Natural killer cell treated with Interleukin-12 subunit alpha and Interleukin-12 subunit beta and Interleukin-15 and Interleukin-18, amount 100 ng/mL, for 72 hours (primary cell): ENCODE measurements at regions not wholly inside any gene's neighbourhood (a gene's known extent, or its start where the extent isn't known, plus 50 kb on each side); places are given as distances from the start of the nearest gene placed in this dataset.

Source experiments
- ATAC-seq, 2 donors: fragments of 150-1000 bp; cut with Tn5 transposase in 1 of 2; sonication (Bioruptor Pico), chemical (Tn5 transposase) in 1 of 2; 2 replicates each; pipeline ENCODE4 v1.10.0; 2021
- DNase-seq: peaks from one replicate; pipeline ENCODE4 v3.0.0; 2022; ENCODE audit warnings: low spot score
- H3K27ac Mint-ChIP-seq, 2 donors: 1 replicate in 1 of 2; 2 replicates in 1 of 2; pipeline ENCODE4 v1.8.0; 2022; ENCODE audit warnings: mixed read lengths in 2 of 2, mild to moderate bottlenecking in 1 of 2, moderate library complexity in 1 of 2
- H3K27me3 Mint-ChIP-seq, 2 donors: 1 replicate in 1 of 2; 2 replicates in 1 of 2; pipeline ENCODE4 v1.8.0; 2022; ENCODE audit warnings: mixed read lengths in 2 of 2
- H3K36me3 Mint-ChIP-seq: one replicate; pipeline ENCODE4 v1.8.0; 2022; ENCODE audit warnings: mixed read lengths
- H3K4me1 Mint-ChIP-seq, 2 donors: 1 replicate in 1 of 2; 2 replicates in 1 of 2; pipeline ENCODE4 v1.8.0; 2022; ENCODE audit warnings: low read depth in 2 of 2, mixed read lengths in 2 of 2, mild to moderate bottlenecking in 1 of 2
- H3K4me3 Mint-ChIP-seq: one replicate; pipeline ENCODE4 v1.8.0; 2022; ENCODE audit warnings: mixed read lengths
- H3K9me3 Mint-ChIP-seq: 2 replicates; pipeline ENCODE4 v1.8.0; 2022; ENCODE audit warnings: mixed read lengths

GRCh38 chr20:57940376-57940775 is 230.6 kb upstream of the PMEPA1 start:
- ATAC-seq: no peak
- Mint-ChIP-seq H3K36me3 (no peaks in the 10 kb centered on the region), H3K4me1 (no peaks in the 10 kb centered on the region), H3K4me3 (no peak overlapping the region), H3K27ac (no peak overlapping the region), H3K27me3 (peaks cover 8 to 9% of the 10 kb centered on the region in 2 donors), H3K9me3 (no peaks in the 10 kb centered on the region)
- DNase-seq: peak; percentile 35

- Mint-ChIP-seq H3K9me3 (no peaks in the 10 kb centered on the region), H3K4me3 (no peak overlapping the region), H3K27me3 (peaks cover 9 to 11% of the 10 kb centered on the region in 2 donors), H3K27ac (no peak overlapping the region), H3K36me3 (no peaks in the 10 kb centered on the region), H3K4me1 (no peaks in the 10 kb centered on the region)
- ATAC-seq (no peak), DNase-seq (peak; percentile 0)
Measured at GRCh38 chr20:57939499-57939898, 229.7 kb upstream of the PMEPA1 start.

- H3K27me3 Mint-ChIP-seq: peaks cover 9 to 11% of the 10 kb centered on the region in 2 donors
- no peaks in the 10 kb centered on the region for H3K4me1 Mint-ChIP-seq
- no peak overlapping the region for H3K27ac Mint-ChIP-seq
- H3K4me3 Mint-ChIP-seq: no peak overlapping the region
- H3K9me3 Mint-ChIP-seq: no peaks in the 10 kb centered on the region
- ATAC-seq: no peak
- no peaks in the 10 kb centered on the region for H3K36me3 Mint-ChIP-seq
- peak; percentile 38 for DNase-seq
Measured at GRCh38 chr20:57938158-57939108, 228.6 kb upstream of the PMEPA1 start.

GRCh38 chr20:57936636-57937385 is 227.0 kb upstream of the PMEPA1 start:
- ATAC-seq (no peak), DNase-seq (no peak)
- no peaks in the 10 kb centered on the region for H3K4me1 Mint-ChIP-seq
- H3K9me3 Mint-ChIP-seq: no peaks in the 10 kb centered on the region
- H3K36me3 Mint-ChIP-seq: no peaks in the 10 kb centered on the region
- no peak overlapping the region for H3K4me3 Mint-ChIP-seq
- H3K27ac Mint-ChIP-seq: no peak overlapping the region
- H3K27me3 Mint-ChIP-seq: peaks cover 9% of the 10 kb centered on the region in 2 donors

GRCh38 chr20:57934913-57935312 is 225.1 kb upstream of the PMEPA1 start:
- Mint-ChIP-seq H3K27ac (no peak overlapping the region), H3K4me1 (no peaks in the 10 kb centered on the region), H3K4me3 (no peak overlapping the region), H3K27me3 (peaks cover 12 to 17% of the 10 kb centered on the region in 2 donors), H3K9me3 (no peaks in the 10 kb centered on the region), H3K36me3 (no peaks in the 10 kb centered on the region)
- DNase-seq (no peak), ATAC-seq (peak in 1 of 2 donors; percentile 13)

- H3K27ac Mint-ChIP-seq: no peak overlapping the region
- H3K27me3 Mint-ChIP-seq: peaks cover 17 to 24% of the 10 kb centered on the region in 2 donors
- ATAC-seq: peak in 1 of 2 donors; percentile 25
- no peaks in the 10 kb centered on the region for H3K9me3 Mint-ChIP-seq
- no peaks in the 10 kb centered on the region for H3K4me1 Mint-ChIP-seq
- no peak for DNase-seq
- H3K4me3 Mint-ChIP-seq: no peak overlapping the region
- no peaks in the 10 kb centered on the region for H3K36me3 Mint-ChIP-seq
Measured at GRCh38 chr20:57934007-57934805, 224.4 kb upstream of the PMEPA1 start.

- H3K4me3 Mint-ChIP-seq: no peak overlapping the region
- ATAC-seq (no peak), DNase-seq (no peak)
- H3K27ac Mint-ChIP-seq: no peak overlapping the region
- H3K4me1 Mint-ChIP-seq: no peaks in the 10 kb centered on the region
- no peaks in the 10 kb centered on the region for H3K36me3 Mint-ChIP-seq
- no peaks in the 10 kb centered on the region for H3K9me3 Mint-ChIP-seq
- H3K27me3 Mint-ChIP-seq: peaks cover 15 to 24% of the 10 kb centered on the region in 2 donors
Measured at GRCh38 chr20:57932227-57932864, 222.5 kb upstream of the PMEPA1 start.

- no peaks in the 10 kb centered on the region for H3K36me3 Mint-ChIP-seq
- no peak overlapping the region for H3K27ac Mint-ChIP-seq
- H3K27me3 Mint-ChIP-seq: peaks cover 23 to 28% of the 10 kb centered on the region in 2 donors
- ATAC-seq (peak in 1 of 2 donors; percentile 39), DNase-seq (no peak)
- no peak overlapping the region for H3K4me3 Mint-ChIP-seq
- no peaks in the 10 kb centered on the region for H3K4me1 Mint-ChIP-seq
- H3K9me3 Mint-ChIP-seq: peaks cover 1% of the 10 kb centered on the region
Measured at GRCh38 chr20:57930351-57930750, 220.5 kb upstream of the PMEPA1 start.

GRCh38 chr20:57928181-57928967 is 218.6 kb upstream of the PMEPA1 start:
- H3K4me1 Mint-ChIP-seq: no peaks in the 10 kb centered on the region
- ATAC-seq: no peak
- H3K4me3 Mint-ChIP-seq: no peak overlapping the region
- peaks cover 4% of the 10 kb centered on the region for H3K9me3 Mint-ChIP-seq
- no peak for DNase-seq
- no peaks in the 10 kb centered on the region for H3K36me3 Mint-ChIP-seq
- no peak overlapping the region for H3K27ac Mint-ChIP-seq
- peaks cover 26 to 32% of the 10 kb centered on the region in 2 donors for H3K27me3 Mint-ChIP-seq

- peaks cover 26 to 32% of the 10 kb centered on the region in 2 donors for H3K27me3 Mint-ChIP-seq
- peak; percentile 20 for DNase-seq
- H3K27ac Mint-ChIP-seq: no peak overlapping the region
- ATAC-seq: no peak
- no peaks in the 10 kb centered on the region for H3K36me3 Mint-ChIP-seq
- peaks cover 4% of the 10 kb centered on the region for H3K9me3 Mint-ChIP-seq
- H3K4me3 Mint-ChIP-seq: no peak overlapping the region
- no peaks in the 10 kb centered on the region for H3K4me1 Mint-ChIP-seq
Measured at GRCh38 chr20:57927376-57927775, 217.6 kb upstream of the PMEPA1 start.

- Mint-ChIP-seq H3K9me3 (peaks cover 4% of the 10 kb centered on the region), H3K4me3 (no peak overlapping the region)
Measured at GRCh38 chr20:57922706-57923105, 212.9 kb upstream of the PMEPA1 start.

GRCh38 chr20:57922083-57922482 is 212.3 kb upstream of the PMEPA1 start:
- H3K36me3 Mint-ChIP-seq: no peaks in the 10 kb centered on the region
- no peak overlapping the region for H3K4me3 Mint-ChIP-seq
- H3K27me3 Mint-ChIP-seq: peaks cover 18 to 20% of the 10 kb centered on the region in 2 donors
- peaks cover 4% of the 10 kb centered on the region for H3K9me3 Mint-ChIP-seq
- DNase-seq (peak; percentile 22), ATAC-seq (no peak)
- H3K4me1 Mint-ChIP-seq: no peaks in the 10 kb centered on the region
- H3K27ac Mint-ChIP-seq: no peak overlapping the region

More at GRCh38 chr20:57922706-57923105, 212.9 kb upstream of the PMEPA1 start:
- Mint-ChIP-seq H3K36me3 (no peaks in the 10 kb centered on the region), H3K27me3 (peaks cover 12 to 23% of the 10 kb centered on the region in 2 donors), H3K4me1 (no peaks in the 10 kb centered on the region), H3K27ac (no peak overlapping the region)
- DNase-seq (peak; percentile 35), ATAC-seq (no peak)
